CD4-positive, alpha-beta memory T cell (primary cell): ENCODE measurements at regions not wholly inside any gene's neighbourhood (a gene's known extent, or its start where the extent isn't known, plus 50 kb on each side); places are given as distances from the start of the nearest gene placed in this dataset.

Experiments used
- CTCF ChIA-PET: fragments of 350-600 bp; sonication (Branson Sonifier 250); formaldehyde crosslinking; loops from one replicate; lab custom pipeline; 2021; ENCODE audit warnings: inconsistent platforms; ENCODE audit not compliant: partially characterized antibody; lab: Charles Lee
- POLR2A ChIA-PET: fragments of 350-600 bp; sonication (Branson Sonifier 250); formaldehyde crosslinking; loops from one replicate; lab custom pipeline; 2021; ENCODE audit not compliant: partially characterized antibody; lab: Charles Lee
- DNase-seq, 5 donors: peaks; one replicate each; pipeline versions ENCODE4 v3.0.0 to v3.0.0-alpha.2; 2020 to 2022; ENCODE audit warnings: mixed read lengths in 1 of 5
- H3K27ac ChIP-seq: one replicate; pipeline ENCODE4 v1.7.0; 2013; ENCODE audit warnings: low read depth, low read length
- H3K27me3 ChIP-seq: 2 replicates; pipeline ENCODE4 v1.7.0; 2013; ENCODE audit warnings: mild to moderate bottlenecking, low read length, moderate library complexity; ENCODE audit not compliant: insufficient read depth
- H3K36me3 ChIP-seq: 2 replicates; pipeline ENCODE4 v1.7.0; 2013; ENCODE audit warnings: mild to moderate bottlenecking, low read length, moderate library complexity; ENCODE audit not compliant: insufficient read depth
- H3K4me1 ChIP-seq: 2 replicates; pipeline ENCODE4 v1.7.0; 2013; ENCODE audit warnings: mild to moderate bottlenecking, low read length, moderate library complexity; ENCODE audit not compliant: insufficient read depth
- H3K4me3 ChIP-seq, 2 donors: one replicate each; pipeline ENCODE4 v1.7.0; 2013; ENCODE audit warnings: low read length in 2 of 2, mild to moderate bottlenecking in 1 of 2
- H3K9me3 ChIP-seq, 2 donors: one replicate each; pipeline ENCODE4 v1.7.0; 2013; ENCODE audit warnings: low read length in 2 of 2, control low read depth in 1 of 2; ENCODE audit not compliant: control insufficient read depth in 1 of 2
- H3K27ac Mint-ChIP-seq, 7 donors: one replicate each; pipeline ENCODE4 v1.8.0; 2020 to 2021; ENCODE audit warnings: mixed read lengths in 7 of 7, mild to moderate bottlenecking in 6 of 7, inconsistent platforms in 3 of 7, moderate library complexity in 3 of 7
- H3K27me3 Mint-ChIP-seq, 2 donors: one replicate each; pipeline ENCODE4 v1.8.0; 2020 to 2021; ENCODE audit warnings: mixed read lengths in 2 of 2
- H3K36me3 Mint-ChIP-seq, 2 donors: one replicate each; pipeline ENCODE4 v1.8.0; 2020 to 2021; ENCODE audit warnings: mixed read lengths in 2 of 2, inconsistent platforms in 1 of 2, mild to moderate bottlenecking in 1 of 2
- H3K4me1 Mint-ChIP-seq, 4 donors: one replicate each; pipeline ENCODE4 v1.8.0; 2020 to 2021; ENCODE audit warnings: mixed read lengths in 4 of 4, mild to moderate bottlenecking in 1 of 4
- H3K4me3 Mint-ChIP-seq, 8 donors: one replicate each; pipeline ENCODE4 v1.8.0; 2020 to 2021; ENCODE audit warnings: mixed read lengths in 8 of 8, mild to moderate bottlenecking in 7 of 8, moderate library complexity in 6 of 8, inconsistent platforms in 3 of 8
- H3K9me3 Mint-ChIP-seq, 8 donors: one replicate each; pipeline ENCODE4 v1.8.0; 2020 to 2021; ENCODE audit warnings: mixed read lengths in 8 of 8, mild to moderate bottlenecking in 5 of 8, inconsistent platforms in 3 of 8, moderate library complexity in 1 of 8
- intact Hi-C: fragments of 100-400 bp; cut with micrococcal nuclease; formaldehyde crosslinking; loops from one replicate; pipeline ENCODE4 v1.15.1; 2023

- no peak overlapping the region for H3K4me3 ChIP-seq
- H3K4me1 ChIP-seq = no peaks in the 10 kb centered on the region
- Mint-ChIP-seq H3K4me1 (no peaks in the 10 kb centered on the region), H3K9me3 (no peaks in the 10 kb centered on the region), H3K4me3 (no peak overlapping the region), H3K27me3 (no peaks in the 10 kb centered on the region), H3K36me3 (no peaks in the 10 kb centered on the region), H3K27ac (no peak overlapping the region)
- H3K9me3 ChIP-seq = no peaks in the 10 kb centered on the region
- ChIA-PET POLR2A (interaction anchor here (0.6 kb wide), 1 partner anchor 13 kb away, joined by 3 read pairs; no protein-coding TSS in a partner anchor), CTCF (interaction anchor here (1.0 to 1.8 kb wide), 2 partner anchors 8 to 209 kb away, joined by 4 to 5 read pairs; no protein-coding TSS in a partner anchor)
- no peak for DNase-seq
- no peaks in the 10 kb centered on the region for H3K27me3 ChIP-seq
- intact Hi-C loops = no loop called here
- H3K36me3 ChIP-seq = no peaks in the 10 kb centered on the region
- no peak overlapping the region for H3K27ac ChIP-seq
Measured at GRCh38 chr16:56109205-56109604, 82.1 kb upstream of the GNAO1 start.

DNA sequence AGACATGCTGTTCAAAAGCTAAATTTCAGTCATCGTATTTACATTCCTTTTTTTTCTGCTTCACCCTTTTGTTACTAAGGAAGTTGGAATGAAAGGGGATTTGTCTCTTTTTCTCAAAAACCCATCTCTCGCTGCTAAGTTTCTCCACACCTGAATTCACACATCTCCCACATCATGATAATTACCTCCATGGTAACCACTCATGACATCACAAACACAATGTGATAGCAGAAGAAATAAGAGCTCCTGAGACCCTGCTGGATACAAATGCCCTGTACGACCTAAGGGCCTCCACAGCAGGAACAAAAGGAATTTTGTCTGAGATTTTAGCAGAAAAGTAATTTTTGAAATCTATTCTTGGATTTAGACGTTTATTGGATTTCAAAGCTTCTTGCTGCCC lies 82.6 kb upstream of the GNAO1 start:
- Mint-ChIP-seq H3K27me3 (no peaks in the 10 kb centered on the region), H3K9me3 (no peaks in the 10 kb centered on the region), H3K4me1 (no peaks in the 10 kb centered on the region), H3K36me3 (no peaks in the 10 kb centered on the region), H3K27ac (no peak overlapping the region), H3K4me3 (no peak overlapping the region)
- ChIA-PET POLR2A (interaction anchor here (0.6 kb wide), 1 partner anchor 13 kb away, joined by 3 read pairs; no protein-coding TSS in a partner anchor), CTCF (interaction anchor here (1.0 to 1.8 kb wide), 2 partner anchors 9 to 210 kb away, joined by 4 to 5 read pairs; no protein-coding TSS in a partner anchor)
- intact Hi-C loops = no loop called here
- Histone ChIP-seq H3K36me3 (no peaks in the 10 kb centered on the region), H3K27me3 (no peaks in the 10 kb centered on the region), H3K27ac (no peak overlapping the region), H3K4me1 (no peaks in the 10 kb centered on the region), H3K9me3 (no peaks in the 10 kb centered on the region), H3K4me3 (no peak overlapping the region)
- DNase-seq = no peak

DNA sequence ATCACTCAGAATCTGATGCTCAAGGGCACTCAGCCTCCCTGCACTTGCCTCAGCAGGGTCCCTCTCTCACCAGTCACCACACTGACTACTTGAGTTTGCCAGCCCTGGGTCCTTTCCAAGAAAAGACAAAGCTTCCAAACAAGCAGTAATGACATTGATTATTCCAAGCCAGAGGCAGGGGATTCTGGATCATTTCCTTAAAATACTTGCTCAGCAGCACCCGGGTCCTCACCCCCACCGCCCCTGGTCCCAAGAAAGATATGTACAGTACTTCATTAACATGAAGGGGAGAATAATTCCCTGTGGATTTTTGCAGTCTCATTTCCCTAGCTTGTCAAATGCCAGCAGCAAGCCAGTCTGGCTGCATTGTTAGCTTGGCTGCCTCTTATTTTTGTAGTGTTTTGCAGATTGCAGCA lies 83.2 kb upstream of the GNAO1 start:
- Histone ChIP-seq H3K9me3 (no peaks in the 10 kb centered on the region), H3K4me3 (no peak overlapping the region), H3K4me1 (no peaks in the 10 kb centered on the region), H3K36me3 (no peaks in the 10 kb centered on the region), H3K27ac (no peak overlapping the region), H3K27me3 (no peaks in the 10 kb centered on the region)
- Mint-ChIP-seq H3K27me3 (no peaks in the 10 kb centered on the region), H3K4me3 (no peak overlapping the region), H3K4me1 (no peaks in the 10 kb centered on the region), H3K27ac (no peak overlapping the region), H3K9me3 (no peaks in the 10 kb centered on the region), H3K36me3 (no peaks in the 10 kb centered on the region)
- intact Hi-C loops = no loop called here
- CTCF ChIA-PET = interaction anchor here (1.8 kb wide), 1 partner anchor 210 kb away, joined by 5 read pairs; no protein-coding TSS in a partner anchor
- POLR2A ChIA-PET = no interaction called here
- DNase-seq = no peak

- POLR2A ChIA-PET = no interaction called here
- CTCF ChIA-PET = interaction anchor here (1.4 kb wide), 1 partner anchor 212 kb away, joined by 5 read pairs; no protein-coding TSS in a partner anchor
- no peak overlapping the region for H3K4me3 ChIP-seq
- no peaks in the 10 kb centered on the region for H3K4me1 Mint-ChIP-seq
- H3K4me1 ChIP-seq = no peaks in the 10 kb centered on the region
- no peaks in the 10 kb centered on the region for H3K27me3 ChIP-seq
- H3K27ac ChIP-seq = no peak overlapping the region
- H3K27me3 Mint-ChIP-seq = peaks cover 0 to 2% of the 10 kb centered on the region in 2 donors
- H3K36me3 Mint-ChIP-seq = no peaks in the 10 kb centered on the region
- intact Hi-C loops = no loop called here
- no peak for DNase-seq
- H3K27ac Mint-ChIP-seq = peak overlapping the region in 1 of 7 donors; percentile 9
- H3K9me3 Mint-ChIP-seq = no peaks in the 10 kb centered on the region
- H3K36me3 ChIP-seq = no peaks in the 10 kb centered on the region
- no peaks in the 10 kb centered on the region for H3K9me3 ChIP-seq
- no peak overlapping the region for H3K4me3 Mint-ChIP-seq
Measured at GRCh38 chr16:56106527-56106926, 84.8 kb upstream of the GNAO1 start.

DNA sequence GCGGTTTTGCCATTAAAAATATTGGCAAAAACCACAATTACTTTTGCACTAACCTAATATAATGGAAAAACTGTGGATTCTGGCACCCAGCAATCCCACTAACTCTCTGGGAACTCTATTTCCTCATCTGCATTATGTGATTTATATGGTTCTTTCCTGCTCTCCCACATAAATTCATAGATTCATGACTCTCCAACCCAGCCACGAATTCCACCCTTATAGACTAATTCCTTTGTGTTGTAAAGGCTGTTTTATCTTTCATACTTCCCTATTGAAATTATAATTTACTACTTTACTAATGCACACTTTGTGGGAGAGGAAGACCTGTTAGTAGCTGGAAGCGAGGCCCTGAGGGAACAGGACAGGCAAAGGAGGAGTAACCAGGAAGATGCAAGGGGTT lies 88.4 kb upstream of the GNAO1 start:
- Mint-ChIP-seq H3K4me1 (no peaks in the 10 kb centered on the region), H3K4me3 (no peak overlapping the region), H3K27ac (no peak overlapping the region), H3K27me3 (peaks cover 2% of the 10 kb centered on the region in 2 donors), H3K9me3 (no peaks in the 10 kb centered on the region), H3K36me3 (no peaks in the 10 kb centered on the region)
- Histone ChIP-seq H3K4me1 (no peaks in the 10 kb centered on the region), H3K27ac (no peak overlapping the region), H3K9me3 (no peaks in the 10 kb centered on the region), H3K27me3 (no peaks in the 10 kb centered on the region), H3K4me3 (no peak overlapping the region), H3K36me3 (no peaks in the 10 kb centered on the region)
- ChIA-PET CTCF (no interaction called here), POLR2A (no interaction called here)
- intact Hi-C loops = no loop called here
- no peak for DNase-seq

DNA sequence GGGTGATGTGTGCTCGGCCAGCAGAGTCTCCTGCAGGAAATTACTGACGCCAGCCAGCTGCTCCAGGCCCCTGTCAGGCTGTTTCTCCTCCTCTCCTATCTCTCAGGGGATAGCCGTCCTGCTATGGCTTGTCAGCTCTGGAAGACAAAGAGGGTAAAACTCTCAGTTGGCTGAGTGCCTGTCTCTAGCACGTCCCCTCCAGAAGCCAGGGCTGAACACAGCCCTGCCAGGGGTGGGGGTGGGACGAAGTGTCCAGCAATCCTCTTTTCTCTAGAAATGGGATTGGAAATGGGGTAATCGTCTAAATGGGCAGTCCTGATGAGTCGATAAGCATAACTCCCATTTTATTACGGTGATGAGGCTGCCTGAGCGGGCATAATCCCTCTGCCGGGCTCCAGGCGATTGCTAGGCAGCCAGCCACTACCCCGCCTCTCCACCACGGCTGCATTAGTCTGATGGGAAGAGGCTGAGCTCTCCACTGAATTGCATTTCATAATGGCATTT lies 89.1 kb upstream of the GNAO1 start:
- H3K9me3 ChIP-seq = no peaks in the 10 kb centered on the region
- Mint-ChIP-seq H3K4me3 (no peak overlapping the region), H3K9me3 (no peaks in the 10 kb centered on the region), H3K27ac (no peak overlapping the region), H3K36me3 (no peaks in the 10 kb centered on the region), H3K27me3 (peaks cover 2% of the 10 kb centered on the region in 2 donors), H3K4me1 (no peaks in the 10 kb centered on the region)
- no peak overlapping the region for H3K27ac ChIP-seq
- ChIA-PET POLR2A (interaction anchor here (0.6 kb wide), 1 partner anchor 803 kb away, joined by 3 read pairs; no protein-coding TSS in a partner anchor), CTCF (no interaction called here)
- intact Hi-C loops = no loop called here
- H3K4me3 ChIP-seq = no peak overlapping the region
- no peak for DNase-seq
- H3K4me1 ChIP-seq = no peaks in the 10 kb centered on the region
- H3K36me3 ChIP-seq = no peaks in the 10 kb centered on the region
- no peaks in the 10 kb centered on the region for H3K27me3 ChIP-seq

DNA sequence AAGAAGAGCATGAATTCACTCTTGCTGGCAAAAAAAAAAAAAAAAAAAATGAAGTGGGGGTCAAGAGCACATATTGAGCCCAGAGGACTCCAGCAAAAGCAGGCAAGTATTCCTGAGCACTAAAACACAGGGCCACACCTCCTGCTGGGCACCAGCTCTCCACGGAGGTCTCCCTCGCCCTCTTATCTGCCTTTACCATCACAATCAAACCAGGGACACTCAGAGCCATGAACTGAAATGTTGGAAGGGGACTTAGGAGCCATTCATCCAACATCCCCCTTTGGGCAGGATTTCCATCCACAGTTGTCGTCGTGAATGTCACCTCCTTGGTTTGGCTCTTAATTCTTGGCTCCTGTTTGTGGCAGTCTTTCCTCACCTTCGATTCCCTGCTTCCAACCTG lies 89.8 kb upstream of the GNAO1 start:
- Histone ChIP-seq H3K4me3 (no peak overlapping the region), H3K4me1 (no peaks in the 10 kb centered on the region), H3K27ac (no peak overlapping the region), H3K9me3 (no peaks in the 10 kb centered on the region), H3K36me3 (no peaks in the 10 kb centered on the region), H3K27me3 (no peaks in the 10 kb centered on the region)
- CTCF ChIA-PET = no interaction called here
- intact Hi-C loops = no loop called here
- H3K27me3 Mint-ChIP-seq = peaks cover 2% of the 10 kb centered on the region in 2 donors
- no peaks in the 10 kb centered on the region for H3K4me1 Mint-ChIP-seq
- POLR2A ChIA-PET = interaction anchor here (0.6 kb wide), 1 partner anchor 804 kb away, joined by 3 read pairs; no protein-coding TSS in a partner anchor
- H3K27ac Mint-ChIP-seq = no peak overlapping the region
- H3K9me3 Mint-ChIP-seq = no peaks in the 10 kb centered on the region
- H3K4me3 Mint-ChIP-seq = no peak overlapping the region
- DNase-seq = no peak
- H3K36me3 Mint-ChIP-seq = no peaks in the 10 kb centered on the region
